Adrenal gland (tissue), 5 donors: ENCODE measurements at regions not wholly inside any gene's neighbourhood (a gene's known extent, or its start where the extent isn't known, plus 50 kb on each side); places are given as distances from the start of the nearest gene placed in this dataset.
"Not testable (repeated sequence)": the region's sequence is repeated elsewhere in the genome, so short reads cannot be mapped to it uniquely, and the experiment has no call there.

Experiments
- POLR2A ChIP-seq, 2 donors: fragments of 450-650 bp; IDR thresholded peaks; one replicate each; pipeline ENCODE4 v1.6.1; 2017; ENCODE audit warnings: antibody characterized with exemption in 2 of 2, mild to moderate bottlenecking in 2 of 2, moderate library complexity in 1 of 2
- TF ChIP-seq, protein P1 (sequence below), 6 experiments: fragments of 450-650 bp in 4 of 6; fragments of 200-600 bp in 2 of 6; sonication (generic) in 1 of 6; IDR thresholded peaks; 1 replicate in 5 of 6; 2 replicates in 1 of 6; pipeline versions ENCODE4 v1.5.1 to v1.8.0; 2016 to 2021; ENCODE audit warnings: antibody characterized with exemption in 6 of 6, mild to moderate bottlenecking in 2 of 6, moderate library complexity in 1 of 6
- donor health status: DM: no; HTN: no; CAD: no.

DNA sequence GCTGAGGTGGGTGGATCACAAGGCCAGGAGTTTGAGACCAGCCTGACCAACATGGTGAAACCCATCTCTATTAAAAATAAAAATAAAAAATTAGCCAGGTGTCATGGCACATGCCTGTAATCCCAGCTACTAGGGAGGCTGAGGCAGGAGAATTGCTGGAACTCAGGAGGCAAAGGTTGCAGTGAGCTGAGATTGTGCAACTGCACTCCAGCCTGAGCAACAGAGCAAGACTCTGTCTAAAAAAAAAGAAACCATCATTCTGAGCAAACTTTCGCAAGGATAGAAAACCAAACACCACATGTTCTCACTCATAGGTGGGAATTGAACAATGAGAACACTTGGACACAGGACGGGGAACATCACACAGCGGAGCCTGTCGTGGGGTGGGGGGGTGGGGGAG is 126.4 kb downstream of the MPP7 start:
- TF ChIP-seq, protein P1, sequence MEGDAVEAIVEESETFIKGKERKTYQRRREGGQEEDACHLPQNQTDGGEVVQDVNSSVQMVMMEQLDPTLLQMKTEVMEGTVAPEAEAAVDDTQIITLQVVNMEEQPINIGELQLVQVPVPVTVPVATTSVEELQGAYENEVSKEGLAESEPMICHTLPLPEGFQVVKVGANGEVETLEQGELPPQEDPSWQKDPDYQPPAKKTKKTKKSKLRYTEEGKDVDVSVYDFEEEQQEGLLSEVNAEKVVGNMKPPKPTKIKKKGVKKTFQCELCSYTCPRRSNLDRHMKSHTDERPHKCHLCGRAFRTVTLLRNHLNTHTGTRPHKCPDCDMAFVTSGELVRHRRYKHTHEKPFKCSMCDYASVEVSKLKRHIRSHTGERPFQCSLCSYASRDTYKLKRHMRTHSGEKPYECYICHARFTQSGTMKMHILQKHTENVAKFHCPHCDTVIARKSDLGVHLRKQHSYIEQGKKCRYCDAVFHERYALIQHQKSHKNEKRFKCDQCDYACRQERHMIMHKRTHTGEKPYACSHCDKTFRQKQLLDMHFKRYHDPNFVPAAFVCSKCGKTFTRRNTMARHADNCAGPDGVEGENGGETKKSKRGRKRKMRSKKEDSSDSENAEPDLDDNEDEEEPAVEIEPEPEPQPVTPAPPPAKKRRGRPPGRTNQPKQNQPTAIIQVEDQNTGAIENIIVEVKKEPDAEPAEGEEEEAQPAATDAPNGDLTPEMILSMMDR (IDR thresholded peaks at IDR 0.05), result not testable (repeated sequence)
- not testable (repeated sequence) for TF ChIP-seq POLR2A (IDR thresholded peaks at IDR 0.05)
